ENCODE measurements at regions not wholly inside any gene's neighbourhood (a gene's known extent, or its start where the extent isn't known, plus 50 kb on each side); places are given as distances from the start of the nearest gene placed in this dataset.

- H3K4me1 ChIP-seq: peaks cover 25 to 53% (median 37%) of the 10 kb centered on the region in 4 donors
- H3K4me3 ChIP-seq: no peak overlapping the region
- H3K36me3 ChIP-seq: no peaks in the 10 kb centered on the region
- in situ Hi-C loops (cut with MboI; ENCODE audit: low pct_ligation_motif_present in 1 of 4, low pct_unique_long_range_greater_than_20kb in 1 of 4, low sequenced_read_pairs in 3 of 4): no loop called here
- intact Hi-C loops (cut with DNase I; ENCODE audit: low total_unique reads): loop anchor here (5.0 to 10.0 kb wide), 3 partner anchors 88 to 322 kb away; partner anchors contain the start of gene GSE1
- H3K27me3 ChIP-seq: no peaks in the 10 kb centered on the region
- DNase-seq: no peak
- H3K27ac ChIP-seq: peak overlapping the region in 3 of 4 donors; percentile 18 to 73 (median 30)
- TF ChIP-seq POLR2A (IDR thresholded peaks at IDR 0.05) (no peak), EP300 (IDR thresholded peaks at IDR 0.05; ENCODE audit: low read depth) (no peak), CTCF (IDR thresholded peaks at IDR 0.05) (no peak), POLR2AphosphoS5 (IDR thresholded peaks at IDR 0.05) (no peak)
- no peaks in the 10 kb centered on the region for H3K9me3 ChIP-seq
- 88% methylated on average over 17 of the region's 17 CpGs; no CpG with 5 or more reads in 1 of the 2 donors for WGBS, 2 donors (ENCODE audit: low coverage in 1 of 2)
These were observed 220.1 kb upstream of the GSE1 start for GRCh38 chr16:85392756-85393673.

- H3K4me1 ChIP-seq: peaks cover 25 to 53% (median 37%) of the 10 kb centered on the region in 4 donors
- no peaks in the 10 kb centered on the region for H3K27me3 ChIP-seq
- TF ChIP-seq EP300 (IDR thresholded peaks at IDR 0.05; ENCODE audit: low read depth) (no peak), POLR2AphosphoS5 (IDR thresholded peaks at IDR 0.05) (no peak), CTCF (IDR thresholded peaks at IDR 0.05) (peak; percentile 86 to 94 (median 93)), POLR2A (IDR thresholded peaks at IDR 0.05) (no peak)
- intact Hi-C loops (cut with DNase I; ENCODE audit: low total_unique reads): loop anchor here (2.0 to 10.0 kb wide), 4 partner anchors 27 to 321 kb away; partner anchors contain the start of gene GSE1
- H3K27ac ChIP-seq: peak overlapping the region; percentile 57 to 85 (median 74)
- in situ Hi-C loops (cut with MboI; ENCODE audit: low pct_ligation_motif_present in 1 of 4, low pct_unique_long_range_greater_than_20kb in 1 of 4, low sequenced_read_pairs in 3 of 4): no loop called here
- no peaks in the 10 kb centered on the region for H3K9me3 ChIP-seq
- no peaks in the 10 kb centered on the region for H3K36me3 ChIP-seq
- no peak overlapping the region for H3K4me3 ChIP-seq
- WGBS, 2 donors (ENCODE audit: low coverage in 1 of 2): 56 to 80% methylated on average over 2 to 34 of the region's 34 CpGs
- DNase-seq: peak; percentile 73
These were observed 219.3 kb upstream of the GSE1 start for GRCh38 chr16:85393674-85394451.

- intact Hi-C loops (cut with DNase I; ENCODE audit: low total_unique reads): loop anchor here (2.0 to 10.0 kb wide), 4 partner anchors 26 to 320 kb away; partner anchors contain the start of gene GSE1
These were observed 218.5 kb upstream of the GSE1 start for GRCh38 chr16:85394456-85395206.

More at GRCh38 chr16:85394456-85395206, 218.5 kb upstream of the GSE1 start:
- no peak for DNase-seq
- 82 to 93% methylated on average over 6 to 21 of the region's 21 CpGs for WGBS, 2 donors (ENCODE audit: low coverage in 1 of 2)
- Histone ChIP-seq H3K27me3 (no peaks in the 10 kb centered on the region), H3K9me3 (no peaks in the 10 kb centered on the region), H3K4me1 (peaks cover 25 to 53% (median 37%) of the 10 kb centered on the region in 4 donors), H3K36me3 (no peaks in the 10 kb centered on the region), H3K27ac (peak overlapping the region; percentile 57 to 85 (median 74)), H3K4me3 (no peak overlapping the region)
- TF ChIP-seq POLR2AphosphoS5 (IDR thresholded peaks at IDR 0.05) (no peak), CTCF (IDR thresholded peaks at IDR 0.05) (no peak), EP300 (IDR thresholded peaks at IDR 0.05; ENCODE audit: low read depth) (no peak), POLR2A (IDR thresholded peaks at IDR 0.05) (no peak)
- in situ Hi-C loops (cut with MboI; ENCODE audit: low pct_ligation_motif_present in 1 of 4, low pct_unique_long_range_greater_than_20kb in 1 of 4, low sequenced_read_pairs in 3 of 4): no loop called here
